ENCODE measurements at regions not wholly inside any gene's neighbourhood (a gene's known extent, or its start where the extent isn't known, plus 50 kb on each side); places are given as distances from the start of the nearest gene placed in this dataset.

DNA sequence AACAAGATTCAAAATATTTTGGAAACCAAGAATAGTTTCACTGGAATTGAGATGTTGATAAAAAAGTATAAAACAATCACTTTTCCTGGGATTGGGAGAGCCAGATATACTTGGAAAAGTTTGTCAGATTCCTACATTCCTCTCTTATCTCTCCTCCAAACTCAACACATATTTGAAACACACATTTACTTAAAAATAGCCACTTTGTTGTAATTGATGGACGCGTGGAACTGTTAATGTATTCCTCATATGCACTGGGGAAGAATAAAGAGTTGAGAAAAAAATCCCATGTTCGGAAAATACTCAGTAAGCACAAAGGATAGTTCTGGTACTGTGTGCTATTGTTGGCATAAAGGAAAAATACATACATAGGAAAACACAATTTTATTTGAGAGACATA lies 195.6 kb upstream of the FLRT2 start:
- TF ChIP-seq POLR2A (IDR thresholded peaks at IDR 0.05; ENCODE audit: low read depth, low read length) (no peak), POLR2AphosphoS5 (IDR thresholded peaks at IDR 0.05; ENCODE audit: low read depth, low read length) (no peak), PAX5 (IDR thresholded peaks at IDR 0.05; ENCODE audit: insufficient read depth, low read length, severe bottlenecking) (no peak), TAF1 (IDR thresholded peaks at IDR 0.05; ENCODE audit: low read depth, low read length) (no peak)

Data from GM12891 (cell line).